ENCODE measurements at regions not wholly inside any gene's neighbourhood (a gene's known extent, or its start where the extent isn't known, plus 50 kb on each side); places are given as distances from the start of the nearest gene placed in this dataset.
A peak's percentile ranks its signal among the peaks of the same experiment; 100 is the strongest.
"Not testable (repeated sequence)": the region's sequence is repeated elsewhere in the genome, so short reads cannot be mapped to it uniquely, and the experiment has no call there.

GRCh38 chr2:76204048-76204447 lies 493.3 kb upstream of the GCFC2 start:
- intact Hi-C loops (cut with DNase I, micrococcal nuclease): no loop called here
- DNase-seq (no peak), ATAC-seq (no peak)

GRCh38 chr2:76202866-76203265 lies 492.2 kb upstream of the GCFC2 start:
- intact Hi-C loops (cut with DNase I, micrococcal nuclease): no loop called here
- no peak for ATAC-seq
- DNase-seq: no peak

GRCh38 chr2:76197842-76198448 lies 487.2 kb upstream of the GCFC2 start:
- peak in 1 of 2 donors; percentile 61 for DNase-seq
- no peak for ATAC-seq
- intact Hi-C loops (cut with DNase I, micrococcal nuclease): loop anchor here in 1 of 2 donors (10.0 kb wide), 1 partner anchor 407 kb away; no protein-coding TSS in a partner anchor

- intact Hi-C loops (cut with DNase I, micrococcal nuclease): loop anchor here in 1 of 2 donors (10.0 kb wide), 1 partner anchor 407 kb away; no protein-coding TSS in a partner anchor
- no peak for ATAC-seq
Observed at GRCh38 chr2:76197428-76197827, 486.7 kb upstream of the GCFC2 start.

GRCh38 chr2:76194031-76194775 lies 483.5 kb upstream of the GCFC2 start:
- DNase-seq (no peak), ATAC-seq (no peak)
- intact Hi-C loops (cut with DNase I, micrococcal nuclease): loop anchor here in 1 of 2 donors (10.0 kb wide), 1 partner anchor 411 kb away; no protein-coding TSS in a partner anchor

More at GRCh38 chr2:76197428-76197827, 486.7 kb upstream of the GCFC2 start:
- DNase-seq: no peak

- ATAC-seq (peak; percentile 54), DNase-seq (no peak)
- intact Hi-C loops (cut with DNase I, micrococcal nuclease): loop anchor here in 1 of 2 donors (10.0 kb wide), 1 partner anchor 412 kb away; no protein-coding TSS in a partner anchor
Observed at GRCh38 chr2:76193089-76193488, 482.4 kb upstream of the GCFC2 start.

GRCh38 chr2:76188334-76189008 lies 477.8 kb upstream of the GCFC2 start:
- DNase-seq: no peak
- no peak for ATAC-seq
- intact Hi-C loops (cut with DNase I, micrococcal nuclease): no loop called here

GRCh38 chr2:76187415-76187814 lies 476.7 kb upstream of the GCFC2 start:
- DNase-seq: no peak
- ATAC-seq: no peak
- intact Hi-C loops (cut with DNase I, micrococcal nuclease): no loop called here

- intact Hi-C loops (cut with DNase I, micrococcal nuclease): no loop called here
- no peak for ATAC-seq
- no peak for DNase-seq
Observed at GRCh38 chr2:76180676-76181075, 470.0 kb upstream of the GCFC2 start.

- no peak for DNase-seq
- no peak for ATAC-seq
- intact Hi-C loops (cut with DNase I, micrococcal nuclease): no loop called here
Observed at GRCh38 chr2:76178610-76179009, 467.9 kb upstream of the GCFC2 start.

GRCh38 chr2:76175295-76175694 lies 464.6 kb upstream of the GCFC2 start:
- intact Hi-C loops (cut with DNase I, micrococcal nuclease): no loop called here
- DNase-seq (no peak), ATAC-seq (no peak)

- intact Hi-C loops (cut with DNase I, micrococcal nuclease): no loop called here
- DNase-seq (no peak), ATAC-seq (no peak)
Observed at GRCh38 chr2:76174505-76174904, 463.8 kb upstream of the GCFC2 start.

- DNase-seq; intact Hi-C loops (cut with DNase I, micrococcal nuclease); ATAC-seq: not testable (repeated sequence)
Observed at GRCh38 chr2:76173206-76173605, 462.5 kb upstream of the GCFC2 start.

- DNase-seq; ATAC-seq; intact Hi-C loops (cut with DNase I, micrococcal nuclease): not testable (repeated sequence)
Observed at GRCh38 chr2:76172154-76172595, 461.5 kb upstream of the GCFC2 start.

- DNase-seq (no peak), ATAC-seq (no peak)
- intact Hi-C loops (cut with DNase I, micrococcal nuclease): no loop called here
Observed at GRCh38 chr2:76170856-76171255, 460.1 kb upstream of the GCFC2 start.

- intact Hi-C loops (cut with DNase I, micrococcal nuclease): no loop called here
Observed at GRCh38 chr2:76170009-76170384, 459.3 kb upstream of the GCFC2 start.

GRCh38 chr2:76169276-76170008 lies 458.7 kb upstream of the GCFC2 start:
- intact Hi-C loops (cut with DNase I, micrococcal nuclease): no loop called here
- ATAC-seq (no peak), DNase-seq (no peak)

More at GRCh38 chr2:76170009-76170384, 459.3 kb upstream of the GCFC2 start:
- ATAC-seq (no peak), DNase-seq (no peak)

- ATAC-seq (no peak), DNase-seq (no peak)
- intact Hi-C loops (cut with DNase I, micrococcal nuclease): no loop called here
Observed at GRCh38 chr2:76163860-76164259, 453.1 kb upstream of the GCFC2 start.

GRCh38 chr2:76160670-76161069 lies 450.0 kb upstream of the GCFC2 start:
- intact Hi-C loops (cut with DNase I, micrococcal nuclease): no loop called here
- no peak for ATAC-seq
- no peak for DNase-seq

All from left colon (tissue), 2 donors.